ENCODE measurements at regions not wholly inside any gene's neighbourhood (a gene's known extent, or its start where the extent isn't known, plus 50 kb on each side); places are given as distances from the start of the nearest gene placed in this dataset.

GRCh38 chr5:74365723-74366122 lies 274.8 kb downstream of the ENC1 start:
- TF ChIP-seq, protein P1, sequence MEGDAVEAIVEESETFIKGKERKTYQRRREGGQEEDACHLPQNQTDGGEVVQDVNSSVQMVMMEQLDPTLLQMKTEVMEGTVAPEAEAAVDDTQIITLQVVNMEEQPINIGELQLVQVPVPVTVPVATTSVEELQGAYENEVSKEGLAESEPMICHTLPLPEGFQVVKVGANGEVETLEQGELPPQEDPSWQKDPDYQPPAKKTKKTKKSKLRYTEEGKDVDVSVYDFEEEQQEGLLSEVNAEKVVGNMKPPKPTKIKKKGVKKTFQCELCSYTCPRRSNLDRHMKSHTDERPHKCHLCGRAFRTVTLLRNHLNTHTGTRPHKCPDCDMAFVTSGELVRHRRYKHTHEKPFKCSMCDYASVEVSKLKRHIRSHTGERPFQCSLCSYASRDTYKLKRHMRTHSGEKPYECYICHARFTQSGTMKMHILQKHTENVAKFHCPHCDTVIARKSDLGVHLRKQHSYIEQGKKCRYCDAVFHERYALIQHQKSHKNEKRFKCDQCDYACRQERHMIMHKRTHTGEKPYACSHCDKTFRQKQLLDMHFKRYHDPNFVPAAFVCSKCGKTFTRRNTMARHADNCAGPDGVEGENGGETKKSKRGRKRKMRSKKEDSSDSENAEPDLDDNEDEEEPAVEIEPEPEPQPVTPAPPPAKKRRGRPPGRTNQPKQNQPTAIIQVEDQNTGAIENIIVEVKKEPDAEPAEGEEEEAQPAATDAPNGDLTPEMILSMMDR (IDR thresholded peaks at IDR 0.05), result no peak

DNA sequence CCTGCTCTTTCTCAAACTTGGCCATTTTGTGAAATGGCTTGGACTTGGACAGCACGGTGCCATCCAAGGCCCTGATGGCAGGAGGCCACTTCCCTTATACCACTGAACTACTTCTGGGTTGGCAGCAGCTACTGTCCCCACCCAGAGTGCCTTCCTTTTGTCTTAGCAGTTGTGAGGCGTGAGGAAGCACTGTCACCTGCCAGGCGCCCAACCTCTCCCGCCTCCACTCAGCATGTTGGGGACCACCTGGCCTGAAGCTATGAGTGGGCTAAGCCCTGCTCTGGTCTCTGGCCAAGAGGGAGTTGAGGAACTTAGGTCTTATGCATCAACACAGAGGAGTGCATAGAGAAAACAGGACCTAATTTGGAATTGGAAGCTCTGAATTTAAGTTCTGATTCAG lies 276.0 kb downstream of the ENC1 start:
- TF ChIP-seq, protein P1 (IDR thresholded peaks at IDR 0.05), result no peak

- TF ChIP-seq, protein P1 (IDR thresholded peaks at IDR 0.05), result no peak
Measured at GRCh38 chr5:74363603-74364205, 276.8 kb downstream of the ENC1 start.

DNA sequence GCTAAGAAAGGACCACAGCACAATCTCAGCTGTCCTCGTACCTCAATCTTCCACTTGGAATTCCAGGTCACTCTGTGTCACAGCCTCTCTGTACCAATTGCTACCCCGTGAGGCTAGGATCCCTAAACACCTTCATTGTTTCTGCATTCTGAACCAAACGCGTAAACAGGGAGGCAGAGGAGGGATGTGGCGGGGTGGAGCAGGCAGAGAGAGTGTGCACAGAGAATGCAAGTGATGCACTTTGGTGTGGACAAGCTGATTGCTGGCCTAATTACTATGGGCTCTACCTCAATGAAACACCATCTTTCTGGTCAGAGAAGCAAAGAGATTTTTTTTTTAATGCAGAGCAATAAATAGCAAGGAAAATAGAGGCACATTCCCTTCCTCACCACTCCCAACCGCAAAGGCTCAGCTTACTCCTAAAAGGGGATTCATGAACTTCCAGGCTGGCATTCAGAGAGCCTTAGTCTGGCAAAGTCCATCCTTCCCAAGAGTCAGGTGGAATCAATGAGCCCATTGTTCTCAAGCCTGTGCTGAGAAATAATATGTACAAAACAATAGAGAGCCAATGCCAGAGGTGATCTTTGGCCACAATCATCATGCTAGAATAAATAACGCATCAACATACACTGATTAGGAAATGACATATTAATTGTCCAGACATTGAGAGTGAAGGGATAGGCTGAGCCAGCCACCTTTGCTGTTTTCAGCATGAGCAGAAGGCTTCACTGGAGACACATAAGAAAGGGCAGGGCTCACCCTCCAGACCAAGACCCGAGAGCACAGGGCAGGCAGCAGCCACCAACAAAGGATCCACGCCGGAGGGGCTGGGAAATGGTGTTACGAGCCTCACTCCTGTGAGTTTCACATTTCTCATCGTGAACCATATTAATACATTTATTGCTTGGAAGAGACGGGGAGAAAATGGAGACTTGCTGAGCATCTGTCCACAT lies 278.8 kb downstream of the ENC1 start:
- TF ChIP-seq, protein P1 (IDR thresholded peaks at IDR 0.05), result no peak

DNA sequence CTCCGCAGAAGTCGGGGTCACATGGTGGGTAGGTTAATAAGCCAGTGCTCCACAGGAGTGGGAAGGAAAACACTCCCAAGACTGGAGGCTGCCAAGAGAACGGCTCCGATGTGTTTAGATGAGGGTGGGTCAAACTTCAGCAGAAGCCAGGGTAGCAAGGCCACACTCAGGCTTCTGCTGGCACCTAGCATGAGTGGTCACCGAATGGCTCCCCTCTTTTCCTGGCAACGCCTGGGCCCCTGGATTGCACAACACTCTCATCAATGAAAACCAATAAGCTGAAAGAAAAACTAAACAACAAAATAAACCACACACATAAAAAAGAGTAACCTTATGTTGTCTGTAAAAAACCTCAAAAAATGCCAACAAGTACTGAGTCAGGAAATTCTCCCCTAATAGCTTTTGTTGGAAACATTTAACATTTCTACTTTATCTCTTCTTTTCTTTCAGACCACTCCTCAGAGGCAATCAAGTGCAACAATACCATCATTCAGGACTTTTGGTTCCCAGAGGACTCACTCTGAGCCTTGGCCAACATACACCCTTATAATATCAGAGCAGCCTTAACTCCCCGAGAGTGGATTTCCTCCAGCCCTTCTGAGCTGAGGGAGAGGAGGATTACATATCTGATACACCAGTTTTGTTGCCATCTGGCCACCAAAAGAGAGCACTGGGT lies 279.9 kb downstream of the ENC1 start:
- TF ChIP-seq, protein P1 (IDR thresholded peaks at IDR 0.05), result no peak

DNA sequence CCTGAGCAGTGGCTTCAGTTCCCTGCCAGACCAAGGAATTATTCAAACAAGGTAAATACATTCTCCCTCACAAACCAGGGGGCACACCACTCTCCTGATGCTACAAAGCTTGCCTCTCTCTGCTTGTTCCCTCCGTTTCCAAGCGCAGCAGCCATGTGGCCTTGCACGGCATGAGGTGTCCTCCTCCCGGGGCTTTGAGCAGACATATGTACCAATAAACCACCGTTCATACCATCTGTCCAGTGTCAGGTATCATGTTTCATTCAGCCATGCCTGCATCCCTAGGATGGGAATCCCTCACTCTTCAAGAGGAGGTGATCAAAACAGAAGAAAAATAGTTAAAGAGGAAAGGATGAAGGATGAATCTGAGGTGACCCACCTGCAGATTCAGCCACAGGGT lies 282.7 kb downstream of the ENC1 start:
- TF ChIP-seq, protein P1 (IDR thresholded peaks at IDR 0.05), result no peak

DNA sequence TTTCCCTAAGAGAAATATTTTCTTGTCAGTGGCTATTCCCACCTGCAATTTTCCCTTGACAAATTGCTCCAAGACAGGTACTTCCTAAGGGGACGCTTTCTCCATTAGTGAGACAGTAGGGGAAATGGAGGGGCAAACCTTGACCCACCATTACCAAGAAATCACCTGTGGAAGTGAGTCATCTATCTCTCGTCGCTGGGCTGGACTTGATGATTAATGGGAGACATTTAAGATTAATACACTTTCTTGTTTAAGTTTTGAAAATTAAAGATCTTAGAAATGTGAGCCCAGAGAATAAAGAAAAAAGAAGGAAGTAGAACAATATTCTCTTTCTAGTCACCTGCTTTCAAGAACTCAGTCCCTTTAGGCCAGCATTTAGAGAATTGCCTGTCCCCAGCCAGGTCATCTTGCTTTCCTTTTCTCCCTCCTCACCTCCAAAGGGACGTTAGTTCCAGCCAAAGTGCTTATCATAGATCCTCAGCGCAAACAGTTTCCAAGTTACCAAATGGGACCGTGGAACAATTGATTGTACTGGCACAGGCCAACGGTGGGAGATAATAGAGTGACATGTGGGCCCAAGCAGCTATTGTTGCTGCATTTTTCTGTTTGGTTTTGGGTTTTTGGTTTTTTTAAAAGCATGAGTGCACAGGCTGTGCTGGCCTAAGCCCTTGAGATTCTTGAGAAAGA lies 284.4 kb downstream of the ENC1 start:
- TF ChIP-seq, protein P1 (IDR thresholded peaks at IDR 0.05), result no peak

All from LNCAP (cell line).